Limb (tissue), 2 donors: ENCODE measurements at regions not wholly inside any gene's neighbourhood (a gene's known extent, or its start where the extent isn't known, plus 50 kb on each side); places are given as distances from the start of the nearest gene placed in this dataset.

Source experiments
- DNase-seq, 2 donors: peaks; one replicate each; pipeline ENCODE4 v3.0.0-alpha.2; 2016; ENCODE audit errors: extremely low spot score in 2 of 2

- DNase-seq = peak in 1 of 2 donors; percentile 19
Measured at GRCh38 chr21:16578912-16579311, 849.1 kb downstream of the USP25 start.

DNA sequence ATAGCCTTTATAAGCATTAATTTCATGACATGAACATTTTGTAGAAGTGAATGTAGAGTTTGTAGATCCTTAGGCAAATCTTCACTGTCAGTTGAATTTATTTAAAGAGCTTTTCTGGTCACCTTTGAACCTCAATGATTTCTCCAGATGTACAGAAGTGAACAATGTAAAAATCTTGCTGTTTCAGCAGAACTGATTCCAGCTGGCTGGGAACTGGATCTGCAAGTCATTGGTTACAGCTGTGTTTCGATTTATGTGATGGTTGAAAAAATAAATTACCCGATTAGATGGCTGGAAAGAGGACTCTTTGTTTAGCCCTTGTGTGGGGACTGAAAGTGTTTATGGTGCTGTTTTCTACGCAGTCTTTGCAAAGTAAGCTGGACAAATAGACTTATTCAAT lies 849.8 kb downstream of the USP25 start:
- DNase-seq = peak; percentile 60 to 91

- no peak for DNase-seq
Measured at GRCh38 chr21:16580661-16581060, 850.9 kb downstream of the USP25 start.

GRCh38 chr21:16583556-16583955 lies 853.8 kb downstream of the USP25 start:
- DNase-seq = no peak

GRCh38 chr21:16584756-16585155 lies 855.0 kb downstream of the USP25 start:
- no peak for DNase-seq

DNA sequence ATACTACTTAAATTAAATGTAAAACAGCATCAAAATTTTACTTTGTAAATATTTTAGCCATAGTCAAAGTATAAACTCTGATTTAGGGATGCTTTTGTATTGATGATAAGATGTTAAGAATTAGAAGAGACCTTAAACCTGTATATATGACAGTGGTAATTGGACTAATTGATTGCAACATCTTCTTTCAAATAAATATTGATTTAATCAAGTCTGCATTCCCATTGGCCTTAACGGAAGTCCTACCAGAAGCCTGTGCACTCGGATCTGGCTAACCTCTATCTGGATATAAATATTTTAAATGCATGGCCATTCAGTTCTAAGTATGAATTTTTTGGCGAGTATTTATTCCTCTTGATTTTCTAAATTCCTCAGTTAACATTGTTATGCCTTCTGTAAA lies 856.1 kb downstream of the USP25 start:
- no peak for DNase-seq

DNA sequence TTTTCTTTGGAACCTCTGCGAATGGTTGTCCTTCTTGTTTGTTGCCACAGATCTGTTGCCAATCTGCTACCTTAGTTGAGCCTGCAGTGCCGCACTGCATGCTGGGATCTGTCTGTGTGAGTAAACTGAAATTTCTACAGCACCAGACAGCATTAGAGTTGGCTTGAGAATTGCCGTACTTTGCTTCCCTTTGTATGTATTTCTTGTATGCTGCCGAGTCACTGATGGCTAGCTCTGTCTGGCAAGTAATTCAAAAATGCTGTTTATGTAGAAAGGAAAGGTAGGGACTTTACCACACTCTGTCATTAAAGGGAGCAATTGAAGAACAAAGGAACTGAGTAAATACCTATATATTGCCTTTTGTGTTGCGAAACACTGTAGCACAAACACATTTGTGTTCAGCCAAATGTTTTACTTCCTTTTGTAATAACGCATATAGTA lies 857.4 kb downstream of the USP25 start:
- DNase-seq = peak in 1 of 2 donors; percentile 27

- DNase-seq = peak in 1 of 2 donors; percentile 53
Measured at GRCh38 chr21:16587681-16588375, 858.0 kb downstream of the USP25 start.

DNA sequence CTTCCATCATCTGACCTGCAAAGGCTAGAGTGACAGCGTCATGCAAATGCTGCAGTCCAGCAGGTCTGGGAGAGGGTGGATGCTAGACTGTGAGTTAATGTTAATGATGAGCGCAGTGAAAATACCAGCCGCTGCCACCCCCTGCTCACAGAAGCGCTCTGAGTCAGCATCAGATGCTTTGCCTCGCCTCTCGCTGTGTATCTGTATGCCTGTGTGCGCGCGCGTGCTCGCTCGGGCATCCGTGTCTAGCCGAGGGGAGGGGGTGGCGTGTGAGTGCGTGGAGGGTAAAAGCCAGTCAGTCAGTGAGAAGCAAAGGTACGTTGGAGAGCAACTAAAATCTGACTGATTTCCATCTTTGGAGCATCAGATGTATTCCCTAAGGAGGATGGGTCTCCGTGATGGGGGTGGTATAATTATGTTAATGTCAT lies 858.7 kb downstream of the USP25 start:
- DNase-seq = peak; percentile 44 to 85

GRCh38 chr21:16589006-16589898 lies 859.5 kb downstream of the USP25 start:
- no peak for DNase-seq

- DNase-seq = no peak
Measured at GRCh38 chr21:16590186-16590585, 860.4 kb downstream of the USP25 start.

DNA sequence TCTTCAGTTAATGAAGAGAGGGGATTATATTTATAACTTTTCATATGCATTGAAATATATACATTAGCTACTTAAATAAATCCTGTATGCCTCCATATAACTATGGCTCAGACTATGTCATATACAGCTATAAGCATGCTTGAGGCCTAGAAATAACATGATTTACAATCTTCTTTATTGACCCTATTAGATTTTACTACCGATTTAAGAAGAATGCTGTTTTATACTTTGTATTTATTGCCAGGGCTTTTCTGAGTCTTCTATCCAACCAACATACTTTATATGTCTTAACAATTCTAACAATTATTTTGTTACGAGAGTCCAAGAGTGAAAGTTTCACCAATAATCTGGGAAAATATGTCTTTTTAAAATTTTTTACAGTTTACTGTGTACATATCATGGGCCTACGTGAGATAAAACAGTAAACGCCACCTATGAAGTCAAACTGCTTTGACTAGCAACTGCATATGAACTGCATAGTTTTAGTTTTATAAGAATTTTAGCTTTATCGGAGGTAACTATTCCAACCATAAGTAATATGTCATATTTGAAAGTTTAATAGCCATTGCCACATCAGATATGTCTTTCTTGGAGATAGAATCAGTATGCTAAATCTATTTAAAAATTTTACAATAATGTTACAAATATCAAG lies 861.0 kb downstream of the USP25 start:
- DNase-seq = no peak

- no peak for DNase-seq
Measured at GRCh38 chr21:16592381-16592780, 862.6 kb downstream of the USP25 start.

DNA sequence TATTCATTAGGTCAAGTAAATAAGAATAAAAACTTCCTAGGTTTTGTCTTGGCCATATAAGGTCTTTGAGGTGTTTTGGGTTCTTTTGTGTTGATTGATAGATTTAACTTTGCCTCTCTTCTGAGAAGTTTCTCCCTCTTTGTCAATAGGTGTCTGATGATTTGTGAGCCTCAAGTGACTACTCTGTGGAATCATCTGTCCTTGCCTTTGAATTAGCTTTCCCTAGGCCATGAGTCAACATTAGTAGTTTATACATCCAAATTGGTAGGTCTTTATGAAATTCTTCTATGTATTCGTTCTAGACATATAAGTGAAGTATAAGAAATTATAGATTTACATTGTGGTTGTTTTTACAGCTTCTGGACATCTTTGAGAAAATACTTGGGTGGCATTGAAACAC lies 864.4 kb downstream of the USP25 start:
- no peak for DNase-seq

GRCh38 chr21:16596369-16596768 lies 866.6 kb downstream of the USP25 start:
- no peak for DNase-seq

DNA sequence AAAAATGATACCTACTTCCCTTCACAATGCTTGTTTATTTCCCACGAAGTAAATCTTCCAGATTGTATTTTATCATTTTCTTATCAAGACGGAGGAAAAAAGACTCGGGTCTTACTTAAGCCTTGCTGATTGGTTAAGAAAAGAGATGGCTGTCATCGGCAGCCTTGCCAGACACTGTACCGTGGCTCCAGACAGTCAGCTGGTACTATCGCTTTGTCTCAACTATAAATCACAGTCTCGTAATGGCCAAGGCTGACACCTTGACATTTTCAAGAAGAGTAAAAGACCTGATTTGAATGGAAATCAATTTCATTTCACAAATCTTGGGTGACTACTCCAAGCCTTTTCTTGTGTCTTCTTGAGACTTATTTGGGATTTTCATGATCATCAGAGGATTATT lies 868.0 kb downstream of the USP25 start:
- DNase-seq = no peak

DNA sequence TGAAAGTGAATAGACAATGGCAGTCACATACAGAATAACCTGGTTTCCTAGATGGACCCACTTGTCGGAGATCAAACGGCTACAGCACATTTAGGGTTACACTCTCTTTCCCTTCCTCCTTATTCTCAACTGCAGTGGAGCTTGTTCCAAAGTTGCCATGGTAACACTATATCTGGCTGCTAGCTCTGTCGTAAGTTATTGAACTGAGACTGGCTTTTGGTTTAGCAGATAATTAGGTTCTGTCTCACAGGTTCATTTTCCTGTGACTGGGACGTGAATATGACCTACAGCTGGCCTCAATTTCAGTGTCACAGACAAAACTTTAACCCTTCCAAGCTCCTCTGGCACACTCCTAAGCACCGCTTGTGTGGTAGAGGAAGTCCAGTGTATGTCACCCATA lies 875.8 kb downstream of the USP25 start:
- DNase-seq = peak; percentile 45 to 70

DNA sequence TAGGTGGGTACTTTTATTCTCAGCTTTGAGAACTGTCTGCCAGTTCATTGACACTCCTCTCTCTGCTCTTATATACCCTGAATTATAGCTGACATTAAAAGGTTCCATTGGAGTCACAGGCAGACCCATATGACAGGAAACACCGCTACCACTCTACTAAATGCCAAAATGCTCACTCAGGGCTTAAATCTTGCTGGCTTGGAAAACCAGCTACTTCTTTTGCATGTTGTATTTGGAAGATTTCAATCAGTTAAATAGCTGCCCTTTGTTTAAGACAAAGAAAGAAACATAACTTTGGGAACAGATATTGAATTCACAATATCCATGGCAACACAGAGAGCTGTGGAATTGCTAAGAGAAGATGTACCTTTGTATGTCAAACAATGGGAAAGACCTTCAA lies 876.5 kb downstream of the USP25 start:
- DNase-seq = no peak

DNA sequence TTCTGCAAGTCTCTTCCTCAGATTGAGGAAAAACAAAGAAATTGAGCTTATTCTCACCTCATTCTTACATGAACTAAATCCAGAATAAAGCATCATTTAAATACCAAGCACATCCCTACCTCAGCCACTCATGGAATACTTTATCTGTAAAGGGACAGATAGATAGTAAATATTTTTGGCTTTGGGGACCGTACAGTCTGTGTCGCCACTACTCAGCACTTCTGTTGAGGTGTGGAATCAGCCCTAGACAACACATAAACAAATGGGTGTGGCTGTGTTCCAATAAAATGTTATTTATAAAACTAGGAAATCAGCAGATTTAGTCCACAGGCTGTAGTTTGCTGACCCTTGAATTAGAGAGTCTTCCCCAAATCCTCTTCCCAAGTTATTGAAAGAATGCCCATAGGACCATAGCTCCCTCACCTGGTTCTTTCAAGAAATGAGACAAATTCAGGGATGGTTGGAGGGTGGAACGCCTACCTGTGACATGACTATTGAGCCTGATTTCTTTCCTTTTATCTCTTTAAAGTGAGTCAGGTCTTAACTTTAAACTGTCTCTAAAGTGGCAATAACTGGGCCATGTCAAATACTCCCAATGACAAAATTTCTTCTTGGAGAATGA lies 878.5 kb downstream of the USP25 start:
- no peak for DNase-seq

GRCh38 chr21:16619281-16619680 lies 889.5 kb downstream of the USP25 start:
- DNase-seq = no peak

- DNase-seq = no peak
Measured at GRCh38 chr21:16620786-16621320, 891.1 kb downstream of the USP25 start.
